HG02610 (cell line): ENCODE measurements at regions not wholly inside any gene's neighbourhood (a gene's known extent, or its start where the extent isn't known, plus 50 kb on each side); places are given as distances from the start of the nearest gene placed in this dataset.

Experiments
- ATAC-seq: cut with Tn5 transposase; IDR thresholded peaks from one replicate; pipeline ENCODE4 v1.9.1; 2021; ENCODE audit warnings: mild to moderate bottlenecking, moderate library complexity; ENCODE audit not compliant: unreplicated experiment

GRCh38 chr10:60441515-60441914, 51.8 kb upstream of the ANK3 start:
- no peak for ATAC-seq

GRCh38 chr10:60439641-60440040, 50.0 kb upstream of the ANK3 start:
- no peak for ATAC-seq
